ENCODE measurements at regions not wholly inside any gene's neighbourhood (a gene's known extent, or its start where the extent isn't known, plus 50 kb on each side); places are given as distances from the start of the nearest gene placed in this dataset.

DNA sequence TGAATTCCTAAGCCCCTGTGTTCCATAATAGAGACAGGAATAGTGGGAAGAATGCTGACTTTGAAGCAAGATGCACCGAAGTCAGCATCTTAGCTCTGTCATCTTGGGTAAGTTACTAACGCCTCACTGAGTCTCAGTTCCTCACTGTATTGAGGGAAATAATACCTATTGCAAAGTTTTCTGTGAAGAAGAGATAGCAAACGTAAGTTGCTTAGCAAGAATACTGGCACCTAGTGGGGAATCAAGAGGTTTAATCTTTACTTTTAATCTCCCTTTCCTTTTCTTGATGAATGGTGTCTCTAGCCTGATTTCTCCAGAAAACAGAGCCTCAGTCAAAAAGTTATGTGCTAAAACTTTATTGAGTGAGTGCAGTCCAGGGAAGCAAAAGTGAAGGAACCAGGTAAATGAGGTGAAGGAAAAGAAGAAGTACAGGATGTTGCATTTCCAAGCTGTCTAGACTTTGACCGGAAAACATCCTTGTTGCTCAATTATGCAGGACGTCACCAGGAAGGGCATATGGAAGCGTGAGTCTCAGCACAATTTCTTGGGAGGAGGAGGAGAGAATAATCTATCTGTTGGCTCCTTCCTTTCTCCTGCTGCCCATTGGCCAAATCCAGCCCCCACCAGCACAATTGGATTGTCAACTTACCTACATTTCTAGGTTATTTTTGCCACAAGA lies 210.0 kb downstream of the B3GLCT start:
- no peak for DNase-seq (ENCODE audit: extremely low spot score in 2 of 2)
- intact Hi-C loops (cut with DNase I) = no loop called here
- H3K36me3 ChIP-seq = no peaks in the 10 kb centered on the region
- TF ChIP-seq POLR2AphosphoS5 (IDR thresholded peaks at IDR 0.05; ENCODE audit: insufficient read depth in 1 of 2, low read depth in 1 of 2) = no peak
- TF ChIP-seq POLR2A (IDR thresholded peaks at IDR 0.05) = no peak
- TF ChIP-seq CTCF (IDR thresholded peaks at IDR 0.05) = no peak
- no peaks in the 10 kb centered on the region for H3K27me3 ChIP-seq
- H3K9me3 ChIP-seq = no peaks in the 10 kb centered on the region
- no peaks in the 10 kb centered on the region for H3K4me1 ChIP-seq
- no peak overlapping the region for H3K4me3 ChIP-seq
- H3K27ac ChIP-seq = no peak overlapping the region

DNA sequence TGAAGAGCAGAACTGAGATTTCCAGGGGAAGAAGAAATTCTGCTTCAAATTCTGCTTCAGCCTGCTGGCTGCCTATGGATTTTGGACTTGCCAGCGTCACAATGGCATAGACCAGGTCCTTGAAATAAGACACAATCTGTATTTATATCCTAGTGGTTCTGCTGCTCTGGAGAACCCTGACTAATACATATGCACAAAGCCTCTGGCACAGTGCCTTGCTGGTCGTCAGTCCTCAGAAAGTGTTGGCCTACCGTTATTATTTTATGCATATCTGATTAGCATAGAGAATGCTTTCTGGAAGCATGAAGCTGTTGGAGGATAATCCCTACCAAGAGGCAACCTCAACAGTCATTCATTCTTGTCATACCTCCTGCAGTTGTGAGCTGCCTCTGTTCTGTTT lies 213.7 kb downstream of the B3GLCT start:
- intact Hi-C loops (cut with DNase I) = no loop called here

GRCh38 chr13:31416066-31416465 lies 216.3 kb downstream of the B3GLCT start:
- TF ChIP-seq POLR2A (IDR thresholded peaks at IDR 0.05) (no peak), CTCF (IDR thresholded peaks at IDR 0.05) (no peak), POLR2AphosphoS5 (IDR thresholded peaks at IDR 0.05; ENCODE audit: insufficient read depth in 1 of 2, low read depth in 1 of 2) (no peak)
- intact Hi-C loops (cut with DNase I) = no loop called here
- Histone ChIP-seq H3K36me3 (no peaks in the 10 kb centered on the region), H3K27me3 (no peaks in the 10 kb centered on the region), H3K9me3 (no peaks in the 10 kb centered on the region), H3K4me3 (no peak overlapping the region), H3K27ac (no peak overlapping the region), H3K4me1 (no peaks in the 10 kb centered on the region)
- no peak for DNase-seq (ENCODE audit: extremely low spot score in 2 of 2)

More for the DNA sequence above, 213.7 kb downstream of the B3GLCT start:
- H3K36me3 ChIP-seq = no peaks in the 10 kb centered on the region
- H3K27ac ChIP-seq = no peak overlapping the region
- H3K4me3 ChIP-seq = no peak overlapping the region
- H3K9me3 ChIP-seq = no peaks in the 10 kb centered on the region
- TF ChIP-seq CTCF (IDR thresholded peaks at IDR 0.05) (no peak), POLR2AphosphoS5 (IDR thresholded peaks at IDR 0.05; ENCODE audit: insufficient read depth in 1 of 2, low read depth in 1 of 2) (no peak)
- H3K27me3 ChIP-seq = no peaks in the 10 kb centered on the region
- DNase-seq (ENCODE audit: extremely low spot score in 2 of 2) = no peak
- no peaks in the 10 kb centered on the region for H3K4me1 ChIP-seq

DNA sequence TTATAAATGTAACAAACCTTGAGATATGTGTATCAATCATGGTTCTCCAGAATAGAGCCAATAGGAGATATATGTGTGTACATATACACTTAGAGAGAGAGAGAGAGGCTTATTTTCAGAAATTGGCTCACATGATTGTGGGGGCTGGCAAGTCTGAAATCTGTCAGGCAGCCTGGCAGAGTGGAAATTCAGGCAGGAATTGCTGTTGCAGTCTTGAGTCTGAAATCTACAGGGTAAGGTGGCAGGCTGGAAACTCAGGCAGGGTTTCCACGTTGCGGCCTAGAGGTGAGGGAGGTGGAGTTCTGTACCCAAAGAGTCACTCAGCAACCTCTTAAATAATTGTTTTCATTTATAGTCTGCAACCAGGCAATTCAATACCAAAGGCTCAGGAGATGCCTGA lies 218.4 kb downstream of the B3GLCT start:
- H3K27me3 ChIP-seq = no peaks in the 10 kb centered on the region
- TF ChIP-seq CTCF (IDR thresholded peaks at IDR 0.05) (no peak), POLR2AphosphoS5 (IDR thresholded peaks at IDR 0.05; ENCODE audit: insufficient read depth in 1 of 2, low read depth in 1 of 2) (no peak), POLR2A (IDR thresholded peaks at IDR 0.05) (no peak)
- no peak for DNase-seq (ENCODE audit: extremely low spot score in 2 of 2)

DNA sequence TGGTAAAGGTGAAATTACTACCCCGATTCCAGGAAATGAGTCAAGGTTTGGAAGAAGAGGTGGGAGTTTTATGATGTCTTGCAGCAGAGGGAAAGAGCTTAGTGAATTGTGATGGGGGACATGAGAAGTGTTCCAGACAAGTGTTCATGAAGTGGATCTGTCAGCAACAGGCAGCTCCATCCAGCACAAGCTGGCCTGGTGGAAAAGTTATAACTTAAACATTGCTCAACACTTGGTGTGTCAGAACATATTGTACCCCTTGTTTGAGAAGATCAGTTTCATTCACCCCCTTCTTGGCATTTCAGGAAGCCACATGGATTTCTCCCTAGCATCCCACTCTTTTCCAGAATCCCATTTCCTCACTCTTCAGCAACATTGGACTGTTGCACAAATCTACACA lies 222.0 kb downstream of the B3GLCT start:
- TF ChIP-seq CTCF (IDR thresholded peaks at IDR 0.05) (no peak), POLR2AphosphoS5 (IDR thresholded peaks at IDR 0.05; ENCODE audit: insufficient read depth in 1 of 2, low read depth in 1 of 2) (no peak), POLR2A (IDR thresholded peaks at IDR 0.05) (no peak)
- Histone ChIP-seq H3K4me1 (no peaks in the 10 kb centered on the region), H3K27me3 (no peaks in the 10 kb centered on the region), H3K36me3 (no peaks in the 10 kb centered on the region), H3K9me3 (no peaks in the 10 kb centered on the region), H3K4me3 (no peak overlapping the region), H3K27ac (no peak overlapping the region)
- no peak for DNase-seq (ENCODE audit: extremely low spot score in 2 of 2)
- intact Hi-C loops (cut with DNase I) = loop anchor here (10.0 kb wide), 1 partner anchor 187 kb away; no protein-coding TSS in a partner anchor

More for the DNA sequence above, 218.4 kb downstream of the B3GLCT start:
- Histone ChIP-seq H3K4me1 (no peaks in the 10 kb centered on the region), H3K36me3 (no peaks in the 10 kb centered on the region), H3K4me3 (no peak overlapping the region), H3K27ac (no peak overlapping the region), H3K9me3 (no peaks in the 10 kb centered on the region)
- intact Hi-C loops (cut with DNase I) = no loop called here
